ENCODE measurements at regions not wholly inside any gene's neighbourhood (a gene's known extent, or its start where the extent isn't known, plus 50 kb on each side); places are given as distances from the start of the nearest gene placed in this dataset.

DNA sequence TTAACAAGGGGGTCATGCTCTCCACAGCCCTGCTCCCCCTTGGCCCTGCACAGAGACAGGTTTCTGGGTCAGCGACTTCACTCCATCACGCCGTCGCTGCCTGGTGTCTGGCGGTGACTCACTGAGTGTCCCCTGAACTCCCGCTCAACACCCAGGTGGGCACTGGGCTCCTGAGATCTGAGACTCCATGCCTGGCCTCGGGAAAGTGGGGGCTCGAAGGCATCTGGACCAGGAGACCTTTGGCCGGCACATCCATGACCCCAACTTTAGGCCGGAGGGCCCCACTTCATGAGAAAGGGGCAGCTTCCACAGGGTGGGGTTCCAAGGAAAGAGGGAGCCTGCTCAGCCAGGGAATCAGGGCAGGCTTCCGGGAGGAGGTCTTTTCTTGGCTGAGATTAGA, 79.3 kb upstream of the PRR5 start:
- Histone ChIP-seq H2AFZ (ENCODE audit: low read depth, low read length) (no peak overlapping the region), H3K36me3 (ENCODE audit: control insufficient read depth in 2 of 2, extremely low read depth in 1 of 2, insufficient read depth in 2 of 2, low read length in 2 of 2) (no peaks in the 10 kb centered on the region), H3K9me3 (replicated peaks; ENCODE audit: control insufficient read depth, insufficient read depth, low read length) (no peaks in the 10 kb centered on the region), H3K27ac (ENCODE audit: insufficient read depth, low read depth, low read length) (no peak overlapping the region), H4K20me1 (replicated peaks; ENCODE audit: control insufficient read depth, extremely low read depth, insufficient read depth, low read length) (no peaks in the 10 kb centered on the region), H3K4me1 (ENCODE audit: control insufficient read depth, extremely low read depth, insufficient read depth, low read length) (no peaks in the 10 kb centered on the region), H3K27me3 (ENCODE audit: control insufficient read depth in 2 of 2, insufficient read depth in 2 of 2, low read length in 2 of 2) (no peaks in the 10 kb centered on the region), H3K4me2 (ENCODE audit: insufficient read depth, low read length) (no peak overlapping the region), H3K4me3 (replicated peaks in 1 of 3; ENCODE audit: insufficient read depth in 1 of 3, low read depth in 1 of 3, low read length in 3 of 3) (no peak overlapping the region), H3K9me1 (replicated peaks; ENCODE audit: control insufficient read depth, extremely low read depth, insufficient read depth, low read length) (no peaks in the 10 kb centered on the region), H3K79me2 (ENCODE audit: control insufficient read depth, insufficient read depth, low read length) (no peaks in the 10 kb centered on the region), H3K9ac (replicated peaks; ENCODE audit: extremely low read depth, insufficient read depth, low read length) (no peak overlapping the region)
- TF ChIP-seq POLR2AphosphoS5 (IDR thresholded peaks at IDR 0.05; ENCODE audit: insufficient read depth, low read depth, low read length) (no peak), GATA2 (IDR thresholded peaks at IDR 0.05; ENCODE audit: insufficient read depth, insufficient read length, low read depth, low read length) (no peak), JUN (IDR thresholded peaks at IDR 0.05; ENCODE audit: borderline replicate concordance, insufficient read depth, insufficient read length, low read depth) (no peak), CTCF (IDR thresholded peaks at IDR 0.05; ENCODE audit: extremely low read depth in 1 of 2, insufficient read depth in 1 of 2, low read depth in 1 of 2, low read length in 2 of 2) (no peak), FOS (IDR thresholded peaks at IDR 0.05; ENCODE audit: borderline replicate concordance, insufficient read depth, low read length) (no peak), MAX (IDR thresholded peaks at IDR 0.05; ENCODE audit: insufficient read depth, insufficient read length) (no peak), POLR2A (IDR thresholded peaks at IDR 0.05; ENCODE audit: low read depth, low read length) (no peak), EZH2 (IDR thresholded peaks at IDR 0.05; ENCODE audit: borderline replicate concordance, low read depth, low read length, severe bottlenecking) (no peak), MYC (IDR thresholded peaks at IDR 0.05; ENCODE audit: low read depth, low read length) (no peak)
- dilution Hi-C loops (cut with MboI; ENCODE audit: extremely low pct_ligation_motif_present, low sequenced_read_pairs) (no loop called here), intact Hi-C loops (cut with micrococcal nuclease) (loop anchor here (10.0 kb wide), 1 partner anchor 258 kb away; no protein-coding TSS in a partner anchor)
- no TSS peak for BruUV-seq (replicated peaks)
- DNase-seq (ENCODE audit: low read depth, low spot score): no peak
- ChIA-PET POLR2A (no interaction called here), CTCF (interaction anchor here (4.6 kb wide), 1 partner anchor 629 kb away, joined by 92 read pairs; no protein-coding TSS in a partner anchor)
- no peak for FAIRE-seq

Data from endothelial cell of umbilical vein (primary cell).